C1 segment of cervical spinal cord (tissue), 14 donors: ENCODE measurements at regions not wholly inside any gene's neighbourhood (a gene's known extent, or its start where the extent isn't known, plus 50 kb on each side); places are given as distances from the start of the nearest gene placed in this dataset.
"Not testable (repeated sequence)": the region's sequence is repeated elsewhere in the genome, so short reads cannot be mapped to it uniquely, and the experiment has no call there.

Source experiments
- DNase-seq, 14 donors: peaks; one replicate each; lab custom pipeline; 2025; lab: John Stamatoyannopoulos, UW

- DNase-seq: no peak
These were observed 91.9 kb upstream of the BCL2L14 start for GRCh38 chr12:11978726-11979384.

- no peak for DNase-seq
These were observed 90.6 kb upstream of the BCL2L14 start for GRCh38 chr12:11980115-11980514.

GRCh38 chr12:11981121-11981733, 89.5 kb upstream of the BCL2L14 start:
- DNase-seq: peak in 2 of 14 donors; percentile 1 to 49

GRCh38 chr12:11984417-11984816, 86.3 kb upstream of the BCL2L14 start:
- DNase-seq: no peak

- no peak for DNase-seq
These were observed 84.6 kb upstream of the BCL2L14 start for GRCh38 chr12:11986165-11986564.

GRCh38 chr12:11987901-11988300, 82.8 kb upstream of the BCL2L14 start:
- DNase-seq: no peak

GRCh38 chr12:11991604-11992003, 79.1 kb upstream of the BCL2L14 start:
- no peak for DNase-seq

- no peak for DNase-seq
These were observed 78.2 kb upstream of the BCL2L14 start for GRCh38 chr12:11992515-11992914.

GRCh38 chr12:11998307-11998943, 72.3 kb upstream of the BCL2L14 start:
- not testable (repeated sequence) for DNase-seq

- DNase-seq: no peak
These were observed 71.8 kb upstream of the BCL2L14 start for GRCh38 chr12:11998944-11999315.

GRCh38 chr12:12003609-12004008, 67.1 kb upstream of the BCL2L14 start:
- DNase-seq: no peak

GRCh38 chr12:12004524-12004923, 66.2 kb upstream of the BCL2L14 start:
- DNase-seq: no peak

GRCh38 chr12:12007001-12007712, 63.6 kb upstream of the BCL2L14 start:
- DNase-seq: no peak

- DNase-seq: no peak
These were observed 63.0 kb upstream of the BCL2L14 start for GRCh38 chr12:12007713-12008231.

GRCh38 chr12:12008232-12008850, 62.4 kb upstream of the BCL2L14 start:
- DNase-seq: no peak

GRCh38 chr12:12008931-12009611, 61.7 kb upstream of the BCL2L14 start:
- peak in 1 of 14 donors; percentile 71 for DNase-seq

GRCh38 chr12:12009749-12010276, 60.9 kb upstream of the BCL2L14 start:
- not testable (repeated sequence) for DNase-seq

- peak in 11 of 14 donors; percentile 12 to 79 (median 51) for DNase-seq
These were observed 60.3 kb upstream of the BCL2L14 start for GRCh38 chr12:12010277-12011039.

GRCh38 chr12:12011880-12012260, 58.9 kb upstream of the BCL2L14 start:
- DNase-seq: no peak

GRCh38 chr12:12015073-12015685, 55.6 kb upstream of the BCL2L14 start:
- DNase-seq: no peak
